ENCODE measurements at regions not wholly inside any gene's neighbourhood (a gene's known extent, or its start where the extent isn't known, plus 50 kb on each side); places are given as distances from the start of the nearest gene placed in this dataset.
"Not testable (repeated sequence)": the region's sequence is repeated elsewhere in the genome, so short reads cannot be mapped to it uniquely, and the experiment has no call there.

DNA sequence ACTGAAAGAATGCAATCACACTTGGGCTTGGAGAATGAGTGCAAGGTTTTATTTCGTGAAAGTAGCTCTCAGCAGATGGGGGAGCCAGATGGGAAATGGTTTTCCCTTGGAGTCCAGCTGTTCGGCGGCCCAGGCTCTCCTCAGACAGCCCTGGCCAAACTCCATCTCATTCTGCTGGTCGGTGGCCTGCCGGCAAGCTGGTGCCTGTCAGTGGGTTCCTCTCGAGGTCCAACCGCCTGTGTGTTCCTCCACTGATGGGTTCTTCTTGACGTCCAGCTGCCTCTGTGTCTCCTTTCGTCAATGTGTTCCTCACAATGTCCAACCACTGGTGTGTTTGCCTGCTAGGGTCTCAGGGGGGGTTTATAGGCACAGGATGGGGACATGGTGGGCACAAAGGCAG is 80.3 kb downstream of the POU3F4 start:
- no peak for DNase-seq

DNA sequence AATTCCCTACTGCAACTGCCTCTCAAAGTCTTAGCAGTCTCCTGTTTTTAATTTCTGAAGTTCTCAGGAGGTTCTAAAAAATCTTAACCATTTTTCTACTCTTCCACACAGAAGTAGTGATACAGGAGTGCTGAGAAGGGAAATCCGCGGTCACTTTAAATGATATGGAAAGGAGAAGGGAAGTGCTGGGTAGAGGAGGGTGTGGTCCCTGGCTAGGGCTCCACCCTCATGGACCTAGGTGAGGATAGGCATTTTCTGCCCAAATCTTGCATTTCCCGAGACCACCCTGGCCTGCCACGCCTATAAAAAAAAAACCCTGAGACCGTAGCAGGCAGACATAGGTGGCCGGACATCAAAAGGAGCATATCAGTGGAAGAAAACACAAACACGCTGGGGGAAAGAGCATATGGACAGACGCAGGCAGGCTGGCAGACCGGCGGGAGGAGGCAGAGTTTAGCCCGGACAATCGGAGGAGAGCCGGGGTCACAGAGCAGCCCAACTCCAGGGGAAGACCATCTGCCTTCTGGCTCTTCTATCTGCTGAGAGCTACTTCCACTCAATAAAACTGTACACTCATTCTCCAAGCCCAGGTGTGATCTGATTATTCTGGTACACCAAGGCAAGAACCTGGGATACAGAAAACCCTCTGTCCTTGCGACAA is 85.7 kb downstream of the POU3F4 start:
- no peak for DNase-seq

DNA sequence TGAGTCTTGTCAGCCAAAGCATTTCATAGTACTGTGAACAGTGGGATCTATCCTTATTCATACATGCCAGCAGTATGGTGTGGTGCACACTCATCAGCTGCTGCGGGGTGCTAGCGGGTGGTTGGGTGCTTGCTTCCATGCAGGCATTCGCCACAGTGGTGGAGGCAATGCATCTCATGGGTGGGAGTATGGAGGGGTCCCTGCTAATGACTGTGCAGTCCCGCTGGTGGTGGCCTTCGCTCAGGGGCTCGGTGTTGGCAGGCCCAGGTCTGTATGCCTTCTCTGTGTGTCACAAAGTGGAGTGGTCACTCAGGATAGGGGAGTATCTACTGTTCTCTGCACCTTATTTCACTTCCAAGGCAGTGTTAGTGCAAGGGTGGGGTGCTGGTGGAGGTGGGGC is 122.6 kb downstream of the POU3F4 start:
- DNase-seq, result no peak

GRCh38 chrX:83649706-83650105 is 141.6 kb downstream of the POU3F4 start:
- DNase-seq, result not testable (repeated sequence)

DNA sequence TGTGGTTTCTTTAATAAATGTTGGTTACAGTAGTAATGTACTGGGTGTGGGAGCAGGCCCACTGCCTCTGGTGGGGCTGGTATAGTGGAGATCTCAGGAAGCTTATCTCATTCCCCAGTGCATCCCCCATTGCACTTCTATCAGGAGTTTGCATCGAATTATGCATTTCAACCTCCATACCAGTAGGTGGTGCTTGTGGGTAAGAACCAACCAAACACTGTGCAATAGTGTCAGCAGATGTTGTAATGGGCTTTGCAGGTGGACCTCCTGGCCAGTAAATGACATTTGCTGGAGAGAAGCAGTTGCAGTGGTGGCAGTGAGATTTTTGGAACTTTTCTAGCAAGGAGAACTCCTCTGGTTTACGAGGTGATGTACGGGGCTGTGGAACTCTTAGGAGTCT is 150.6 kb downstream of the POU3F4 start:
- peak in 1 of 3 experiments; percentile 23 for DNase-seq

All from NCI-H1417 (cell line).